ENCODE measurements at regions not wholly inside any gene's neighbourhood (a gene's known extent, or its start where the extent isn't known, plus 50 kb on each side); places are given as distances from the start of the nearest gene placed in this dataset.

- 86% methylated on average over 6 of the region's 6 CpGs for WGBS
- H3K9ac ChIP-seq (ENCODE audit: low read depth, low read length) = no peak overlapping the region
- H3K9me3 ChIP-seq (ENCODE audit: insufficient read depth, low read depth, low read length) = no peaks in the 10 kb centered on the region
- H3K4me1 ChIP-seq (ENCODE audit: insufficient read depth, low read length) = no peaks in the 10 kb centered on the region; the same call in 1 of the 2 replicates
- H3K27ac ChIP-seq (ENCODE audit: low read depth, low read length) = no peak overlapping the region
- no peak overlapping the region for H3K4me3 ChIP-seq (ENCODE audit: low read length)
- no peaks in the 10 kb centered on the region for H3K36me3 ChIP-seq (ENCODE audit: insufficient read depth, low read length)
- no peaks in the 10 kb centered on the region for H3K27me3 ChIP-seq (ENCODE audit: insufficient read depth, low read length)
Measured at GRCh38 chr12:47545938-47546609, 159.8 kb downstream of the RPAP3 start.

- 29% methylated on average over 2 of the region's 2 CpGs for WGBS
- peaks cover 2% of the 10 kb centered on the region; the same call in 1 of the 2 replicates for H3K27me3 ChIP-seq (ENCODE audit: insufficient read depth, low read length)
- H3K36me3 ChIP-seq (ENCODE audit: insufficient read depth, low read length) = no peaks in the 10 kb centered on the region
- H3K9ac ChIP-seq (ENCODE audit: low read depth, low read length) = no peak overlapping the region
- H3K9me3 ChIP-seq (ENCODE audit: insufficient read depth, low read depth, low read length) = no peaks in the 10 kb centered on the region
- H3K4me3 ChIP-seq (ENCODE audit: low read length) = no peak overlapping the region
- no peak overlapping the region for H3K27ac ChIP-seq (ENCODE audit: low read depth, low read length)
- no peaks in the 10 kb centered on the region for H3K4me1 ChIP-seq (ENCODE audit: insufficient read depth, low read length)
Measured at GRCh38 chr12:47534695-47535094, 171.1 kb downstream of the RPAP3 start.

GRCh38 chr12:47530050-47530449 is 175.8 kb downstream of the RPAP3 start:
- no peak overlapping the region for H3K9ac ChIP-seq (ENCODE audit: low read depth, low read length)
- no peak overlapping the region for H3K4me3 ChIP-seq (ENCODE audit: low read length)
- H3K27me3 ChIP-seq (ENCODE audit: insufficient read depth, low read length) = no peaks in the 10 kb centered on the region
- H3K36me3 ChIP-seq (ENCODE audit: insufficient read depth, low read length) = no peaks in the 10 kb centered on the region
- no peaks in the 10 kb centered on the region for H3K9me3 ChIP-seq (ENCODE audit: insufficient read depth, low read depth, low read length)
- no peak overlapping the region for H3K27ac ChIP-seq (ENCODE audit: low read depth, low read length)
- H3K4me1 ChIP-seq (ENCODE audit: insufficient read depth, low read length) = no peaks in the 10 kb centered on the region

DNA sequence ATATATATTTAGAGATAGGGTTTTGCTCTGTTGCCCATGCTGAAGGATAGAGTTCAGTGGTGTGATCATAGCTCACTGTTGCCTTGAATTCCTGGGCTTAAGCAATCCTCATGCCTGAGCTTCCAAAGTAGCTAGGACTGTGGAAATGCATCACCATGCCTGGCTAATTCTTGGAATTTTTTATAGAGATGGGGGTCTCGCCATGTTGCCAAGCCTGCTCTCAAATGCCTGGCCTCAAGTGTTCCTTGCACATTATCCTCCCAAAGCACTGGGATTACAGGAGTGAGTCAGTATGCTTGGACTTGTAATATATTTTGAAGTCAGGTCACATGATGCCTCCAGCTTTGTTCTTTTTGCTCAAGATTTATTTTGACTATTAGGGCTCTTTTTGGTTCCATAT is 178.0 kb downstream of the RPAP3 start:
- no peaks in the 10 kb centered on the region for H3K27me3 ChIP-seq (ENCODE audit: insufficient read depth, low read length)
- no peak overlapping the region for H3K4me3 ChIP-seq (ENCODE audit: low read length)
- no peaks in the 10 kb centered on the region for H3K4me1 ChIP-seq (ENCODE audit: insufficient read depth, low read length)
- no peak overlapping the region for H3K9ac ChIP-seq (ENCODE audit: low read depth, low read length)
- no peaks in the 10 kb centered on the region for H3K36me3 ChIP-seq (ENCODE audit: insufficient read depth, low read length)
- H3K9me3 ChIP-seq (ENCODE audit: insufficient read depth, low read depth, low read length) = no peaks in the 10 kb centered on the region
- no peak overlapping the region for H3K27ac ChIP-seq (ENCODE audit: low read depth, low read length)
- 91% methylated on average over 1 of the region's 1 CpG for WGBS

DNA sequence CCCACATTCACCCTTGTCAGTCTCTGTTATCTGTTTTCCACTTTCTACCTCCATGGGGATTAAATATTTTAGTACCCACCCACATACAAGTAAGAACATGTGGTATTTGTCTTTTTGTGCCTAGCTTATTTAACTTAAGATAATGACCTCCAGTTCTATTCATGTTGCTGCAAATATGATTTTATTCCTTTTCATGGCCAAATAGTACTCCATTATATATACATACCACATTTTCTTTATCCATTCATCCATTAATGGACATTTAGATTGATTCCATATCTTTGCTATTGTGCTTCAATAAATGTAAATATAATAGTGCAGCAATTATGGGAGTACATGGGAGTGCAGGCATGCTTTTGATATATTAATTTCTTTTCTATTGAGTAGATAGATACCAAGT is 185.8 kb downstream of the RPAP3 start:
- Histone ChIP-seq H3K27ac (ENCODE audit: low read depth, low read length) (no peak overlapping the region), H3K4me3 (ENCODE audit: low read length) (no peak overlapping the region), H3K36me3 (ENCODE audit: insufficient read depth, low read length) (no peaks in the 10 kb centered on the region), H3K27me3 (ENCODE audit: insufficient read depth, low read length) (no peaks in the 10 kb centered on the region), H3K4me1 (ENCODE audit: insufficient read depth, low read length) (no peaks in the 10 kb centered on the region), H3K9me3 (ENCODE audit: insufficient read depth, low read depth, low read length) (peaks cover 32% of the 10 kb centered on the region), H3K9ac (ENCODE audit: low read depth, low read length) (no peak overlapping the region)

- WGBS = 68% methylated on average over 4 of the region's 4 CpGs
Measured at GRCh38 chr12:47517122-47517521, 188.7 kb downstream of the RPAP3 start.

DNA sequence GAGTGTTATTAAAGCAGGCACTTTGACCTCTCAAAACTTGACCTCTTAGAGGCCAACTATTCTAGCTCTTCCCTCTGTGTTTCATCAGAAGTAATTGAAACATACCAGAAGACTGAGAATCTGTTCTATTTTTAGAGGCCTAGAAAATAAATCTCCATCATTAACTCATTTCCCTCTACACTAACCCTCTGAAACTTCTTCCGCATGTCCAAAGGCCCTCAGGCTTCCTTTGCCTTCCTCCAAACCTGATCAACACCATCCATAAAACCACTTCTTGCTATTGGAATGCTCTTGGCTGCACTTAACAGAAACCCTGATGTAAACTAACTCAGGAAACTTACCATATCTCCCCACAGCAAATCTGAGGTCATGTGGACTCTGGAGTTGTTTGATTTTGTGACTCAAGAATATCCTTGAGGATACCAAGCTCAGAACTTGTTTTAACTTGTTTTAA is 196.4 kb downstream of the RPAP3 start:
- no peaks in the 10 kb centered on the region for H3K4me1 ChIP-seq (ENCODE audit: insufficient read depth, low read length)
- H3K4me3 ChIP-seq (ENCODE audit: low read length) = no peak overlapping the region
- H3K27me3 ChIP-seq (ENCODE audit: insufficient read depth, low read length) = no peaks in the 10 kb centered on the region
- peaks cover 11% of the 10 kb centered on the region for H3K9me3 ChIP-seq (ENCODE audit: insufficient read depth, low read depth, low read length)
- no peak overlapping the region for H3K9ac ChIP-seq (ENCODE audit: low read depth, low read length)
- H3K36me3 ChIP-seq (ENCODE audit: insufficient read depth, low read length) = no peaks in the 10 kb centered on the region
- 96% methylated on average over 1 of the region's 1 CpG for WGBS
- H3K27ac ChIP-seq (ENCODE audit: low read depth, low read length) = no peak overlapping the region

More at GRCh38 chr12:47517122-47517521, 188.7 kb downstream of the RPAP3 start:
- Histone ChIP-seq H3K36me3 (ENCODE audit: insufficient read depth, low read length) (no peaks in the 10 kb centered on the region), H3K27me3 (ENCODE audit: insufficient read depth, low read length) (no peaks in the 10 kb centered on the region), H3K9ac (ENCODE audit: low read depth, low read length) (no peak overlapping the region), H3K4me3 (ENCODE audit: low read length) (no peak overlapping the region), H3K4me1 (ENCODE audit: insufficient read depth, low read length) (no peaks in the 10 kb centered on the region), H3K9me3 (ENCODE audit: insufficient read depth, low read depth, low read length) (peaks cover 49% of the 10 kb centered on the region), H3K27ac (ENCODE audit: low read depth, low read length) (no peak overlapping the region)

GRCh38 chr12:47507221-47507620 is 198.6 kb downstream of the RPAP3 start:
- Histone ChIP-seq H3K9me3 (ENCODE audit: insufficient read depth, low read depth, low read length) (0 out of 2 replicates have a peak, but pooled peaks cover under 1% of the 10 kb centered on the region), H3K9ac (ENCODE audit: low read depth, low read length) (no peak overlapping the region), H3K36me3 (ENCODE audit: insufficient read depth, low read length) (no peaks in the 10 kb centered on the region), H3K27me3 (ENCODE audit: insufficient read depth, low read length) (no peaks in the 10 kb centered on the region), H3K4me1 (ENCODE audit: insufficient read depth, low read length) (no peaks in the 10 kb centered on the region), H3K27ac (ENCODE audit: low read depth, low read length) (no peak overlapping the region), H3K4me3 (ENCODE audit: low read length) (no peak overlapping the region)
- WGBS = 91% methylated on average over 3 of the region's 3 CpGs

GRCh38 chr12:47504775-47505446 is 200.9 kb downstream of the RPAP3 start:
- no peak overlapping the region for H3K4me3 ChIP-seq (ENCODE audit: low read length)
- H3K9ac ChIP-seq (ENCODE audit: low read depth, low read length) = no peak overlapping the region
- H3K9me3 ChIP-seq (ENCODE audit: insufficient read depth, low read depth, low read length) = no peaks in the 10 kb centered on the region
- H3K27ac ChIP-seq (ENCODE audit: low read depth, low read length) = no peak overlapping the region
- no peaks in the 10 kb centered on the region for H3K4me1 ChIP-seq (ENCODE audit: insufficient read depth, low read length)
- H3K27me3 ChIP-seq (ENCODE audit: insufficient read depth, low read length) = no peaks in the 10 kb centered on the region
- H3K36me3 ChIP-seq (ENCODE audit: insufficient read depth, low read length) = no peaks in the 10 kb centered on the region
- 92% methylated on average over 11 of the region's 11 CpGs for WGBS

DNA sequence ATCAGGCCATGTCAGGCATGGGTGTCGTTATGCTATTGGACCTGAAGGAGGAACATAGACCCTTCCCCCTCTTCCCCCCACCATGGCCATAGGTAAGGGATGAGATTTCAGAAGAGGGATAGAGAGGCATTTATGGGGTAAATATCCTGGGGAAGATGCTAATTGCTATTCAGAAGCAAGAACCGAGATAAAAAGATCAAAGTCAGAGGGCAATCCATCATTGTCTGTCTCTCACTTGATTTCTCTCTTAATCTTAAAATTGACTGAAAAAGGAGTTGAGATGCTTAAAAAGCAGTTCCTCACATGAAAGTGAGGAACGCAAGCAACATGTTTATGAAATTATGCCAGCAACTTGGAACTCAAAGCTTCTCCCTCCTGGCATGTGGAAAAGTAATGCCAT is 212.0 kb downstream of the RPAP3 start:
- H3K9me3 ChIP-seq (ENCODE audit: insufficient read depth, low read depth, low read length) = peaks cover 5% of the 10 kb centered on the region; the same call in 1 of the 2 replicates
- no peaks in the 10 kb centered on the region for H3K27me3 ChIP-seq (ENCODE audit: insufficient read depth, low read length)
- no peak overlapping the region for H3K27ac ChIP-seq (ENCODE audit: low read depth, low read length)
- no peaks in the 10 kb centered on the region for H3K4me1 ChIP-seq (ENCODE audit: insufficient read depth, low read length)
- H3K9ac ChIP-seq (ENCODE audit: low read depth, low read length) = no peak overlapping the region
- WGBS = 78% methylated on average over 2 of the region's 3 CpGs
- H3K4me3 ChIP-seq (ENCODE audit: low read length) = no peak overlapping the region
- H3K36me3 ChIP-seq (ENCODE audit: insufficient read depth, low read length) = no peaks in the 10 kb centered on the region

DNA sequence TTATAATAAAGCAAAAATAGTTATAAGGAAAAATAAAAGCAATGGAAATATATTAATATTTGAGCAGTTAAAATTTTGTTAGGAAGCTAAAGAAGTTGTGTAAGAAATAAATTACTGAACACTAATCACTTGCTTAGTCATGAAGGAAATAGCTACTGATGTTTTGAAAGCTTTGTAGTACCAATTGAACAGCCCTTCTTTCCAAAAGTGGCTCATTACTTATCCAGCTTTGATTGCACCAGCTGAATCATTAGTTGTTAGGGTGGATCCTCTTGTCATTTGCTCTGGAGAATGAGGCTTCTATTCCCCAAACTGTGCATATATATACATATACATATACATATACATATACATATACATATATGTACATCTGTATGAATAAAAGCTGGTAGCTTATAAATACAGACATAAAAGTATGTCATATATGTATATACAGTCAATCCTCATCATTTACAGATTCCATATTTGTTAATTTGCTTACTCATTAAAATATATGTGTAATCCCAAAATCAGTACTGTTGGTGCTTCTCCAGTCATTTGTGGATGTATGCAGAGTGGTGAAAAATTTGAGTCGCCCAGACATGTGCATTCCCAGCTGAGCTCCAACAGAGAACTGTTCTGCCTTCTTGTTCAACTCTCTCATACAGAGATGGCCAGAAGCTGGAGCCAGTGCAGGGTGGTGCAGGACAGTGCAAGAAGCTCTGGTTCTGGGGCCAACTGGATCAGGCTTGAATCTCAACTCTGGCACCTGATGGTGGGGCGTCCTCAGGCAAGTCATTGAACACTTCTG is 214.1 kb downstream of the RPAP3 start:
- Histone ChIP-seq H3K27ac (ENCODE audit: low read depth, low read length) (no peak overlapping the region), H3K27me3 (ENCODE audit: insufficient read depth, low read length) (no peaks in the 10 kb centered on the region), H3K36me3 (ENCODE audit: insufficient read depth, low read length) (no peaks in the 10 kb centered on the region), H3K4me1 (ENCODE audit: insufficient read depth, low read length) (no peaks in the 10 kb centered on the region), H3K4me3 (ENCODE audit: low read length) (no peak overlapping the region), H3K9me3 (ENCODE audit: insufficient read depth, low read depth, low read length) (peaks cover 8% of the 10 kb centered on the region; the same call in 1 of the 2 replicates), H3K9ac (ENCODE audit: low read depth, low read length) (no peak overlapping the region)
- 82% methylated on average over 2 of the region's 2 CpGs for WGBS
